ENCODE measurements at regions not wholly inside any gene's neighbourhood (a gene's known extent, or its start where the extent isn't known, plus 50 kb on each side); places are given as distances from the start of the nearest gene placed in this dataset.

GRCh38 chr2:52537588-52537987, 1230.0 kb upstream of the CHAC2 start:
- no peak for TF ChIP-seq CTCF (IDR thresholded peaks at IDR 0.05)
- no peak overlapping the region for H3K27ac ChIP-seq
- DNase-seq (ENCODE audit: low spot score), result no peak
- no peak overlapping the region for H3K4me3 ChIP-seq

GRCh38 chr2:52536929-52537460, 1230.6 kb upstream of the CHAC2 start:
- no peak for TF ChIP-seq CTCF (IDR thresholded peaks at IDR 0.05)
- DNase-seq (ENCODE audit: low spot score), result no peak
- H3K4me3 ChIP-seq, result no peak overlapping the region
- H3K27ac ChIP-seq, result no peak overlapping the region

GRCh38 chr2:52532956-52533355, 1234.6 kb upstream of the CHAC2 start:
- no peak overlapping the region for H3K4me3 ChIP-seq
- DNase-seq (ENCODE audit: low spot score), result no peak
- TF ChIP-seq CTCF (IDR thresholded peaks at IDR 0.05), result no peak
- H3K27ac ChIP-seq, result no peak overlapping the region

GRCh38 chr2:52526735-52527134, 1240.9 kb upstream of the CHAC2 start:
- TF ChIP-seq CTCF (IDR thresholded peaks at IDR 0.05), result no peak
- H3K4me3 ChIP-seq, result no peak overlapping the region

GRCh38 chr2:52520644-52521043, 1247.0 kb upstream of the CHAC2 start:
- DNase-seq (ENCODE audit: low spot score), result no peak
- H3K27ac ChIP-seq, result no peak overlapping the region
- TF ChIP-seq CTCF (IDR thresholded peaks at IDR 0.05), result no peak
- H3K4me3 ChIP-seq, result no peak overlapping the region

More at GRCh38 chr2:52526735-52527134, 1240.9 kb upstream of the CHAC2 start:
- no peak overlapping the region for H3K27ac ChIP-seq
- DNase-seq (ENCODE audit: low spot score), result no peak

GRCh38 chr2:52518678-52519077, 1248.9 kb upstream of the CHAC2 start:
- TF ChIP-seq CTCF (IDR thresholded peaks at IDR 0.05), result no peak
- DNase-seq (ENCODE audit: low spot score), result no peak

GRCh38 chr2:52512760-52513159, 1254.8 kb upstream of the CHAC2 start:
- H3K4me3 ChIP-seq, result no peak overlapping the region
- H3K27ac ChIP-seq, result no peak overlapping the region
- no peak for TF ChIP-seq CTCF (IDR thresholded peaks at IDR 0.05)
- no peak for DNase-seq (ENCODE audit: low spot score)

More at GRCh38 chr2:52518678-52519077, 1248.9 kb upstream of the CHAC2 start:
- no peak overlapping the region for H3K27ac ChIP-seq
- H3K4me3 ChIP-seq, result no peak overlapping the region
